CD4-positive, alpha-beta T cell (primary cell): ENCODE measurements at regions not wholly inside any gene's neighbourhood (a gene's known extent, or its start where the extent isn't known, plus 50 kb on each side); places are given as distances from the start of the nearest gene placed in this dataset.

ENCODE experiments used
- ATAC-seq: fragments of 200-7000 bp; cut with Tn5 transposase; one replicate; pipeline ENCODE4 v1.10.0; 2022; ENCODE audit warnings: mild to moderate bottlenecking; ENCODE audit not compliant: poor library complexity
- CTCF ChIA-PET: fragments of 350-600 bp; sonication (Branson Sonifier 250); formaldehyde crosslinking; loops from one replicate; lab custom pipeline; 2021; ENCODE audit warnings: antibody characterized with exemption, inconsistent platforms; lab: Charles Lee
- POLR2A ChIA-PET: fragments of 350-600 bp; sonication (Branson Sonifier 250); formaldehyde crosslinking; loops from one replicate; lab custom pipeline; 2021; ENCODE audit warnings: antibody characterized with exemption, inconsistent platforms; lab: Charles Lee
- DNase-seq, 14 experiments: peaks; one replicate each; pipeline ENCODE4 v3.0.0-alpha.2; 2013 to 2020; ENCODE audit warnings: mixed read lengths in 2 of 14
- H3K27ac ChIP-seq, 2 donors: one replicate each; pipeline versions ENCODE4 v1.5.1 to v1.7.0; 2013; ENCODE audit warnings: low read length in 2 of 2, low read depth in 1 of 2, mild to moderate bottlenecking in 1 of 2
- H3K27me3 ChIP-seq, 2 experiments: 1 replicate in 1 of 2; 2 replicates in 1 of 2; pipeline versions ENCODE4 v1.6.1 to v1.7.0; 2013; ENCODE audit warnings: low read length in 2 of 2, control low read depth in 1 of 2, mild to moderate bottlenecking in 1 of 2, moderate library complexity in 1 of 2; ENCODE audit not compliant: insufficient read depth in 2 of 2, control insufficient read depth in 1 of 2
- H3K36me3 ChIP-seq: one replicate; pipeline ENCODE4 v1.6.1; 2013; ENCODE audit warnings: low read length, control low read depth; ENCODE audit not compliant: insufficient read depth
- H3K4me1 ChIP-seq: one replicate; pipeline ENCODE4 v1.6.1; 2013; ENCODE audit warnings: low read length, control low read depth; ENCODE audit not compliant: insufficient read depth
- H3K4me3 ChIP-seq: one replicate; pipeline ENCODE4 v1.5.1; 2013; ENCODE audit warnings: mild to moderate bottlenecking, low read length, moderate library complexity
- H3K9me3 ChIP-seq, 2 experiments: 1 replicate in 1 of 2; 2 replicates in 1 of 2; pipeline versions ENCODE4 v1.6.1 to v1.7.0; 2013; ENCODE audit warnings: low read length in 2 of 2, mild to moderate bottlenecking in 2 of 2, control low read depth in 1 of 2, moderate library complexity in 1 of 2; ENCODE audit not compliant: control insufficient read depth in 1 of 2, insufficient read depth in 1 of 2
- H3K27ac Mint-ChIP-seq: one replicate; pipeline ENCODE4 v1.8.0; 2020; ENCODE audit warnings: mixed read lengths
- H3K27me3 Mint-ChIP-seq: one replicate; pipeline ENCODE4 v1.8.0; 2021; ENCODE audit warnings: mixed read lengths
- H3K36me3 Mint-ChIP-seq: one replicate; pipeline ENCODE4 v1.8.0; 2021; ENCODE audit warnings: low read depth, mixed read lengths
- H3K4me1 Mint-ChIP-seq: one replicate; pipeline ENCODE4 v1.8.0; 2021; ENCODE audit warnings: low read depth, mixed read lengths
- H3K4me3 Mint-ChIP-seq: one replicate; pipeline ENCODE4 v1.8.0; 2020; ENCODE audit warnings: mild to moderate bottlenecking, mixed read lengths
- H3K9me3 Mint-ChIP-seq: one replicate; pipeline ENCODE4 v1.8.0; 2020; ENCODE audit warnings: mixed read lengths
- intact Hi-C, 2 experiments: fragments of 100-400 bp; cut with DNase I in 1 of 2; cut with micrococcal nuclease in 1 of 2; formaldehyde crosslinking; loops; one replicate each; pipeline versions ENCODE4 v1.15.1 to v1.9.0; 2023 to 2025; cut with DNase I, micrococcal nuclease
- TF ChIP-seq, protein P1 (sequence below): fragments of 200-600 bp; IDR thresholded peaks from one replicate; pipeline ENCODE4 v1.8.0; 2022; ENCODE audit warnings: antibody characterized with exemption, mild to moderate bottlenecking

DNA sequence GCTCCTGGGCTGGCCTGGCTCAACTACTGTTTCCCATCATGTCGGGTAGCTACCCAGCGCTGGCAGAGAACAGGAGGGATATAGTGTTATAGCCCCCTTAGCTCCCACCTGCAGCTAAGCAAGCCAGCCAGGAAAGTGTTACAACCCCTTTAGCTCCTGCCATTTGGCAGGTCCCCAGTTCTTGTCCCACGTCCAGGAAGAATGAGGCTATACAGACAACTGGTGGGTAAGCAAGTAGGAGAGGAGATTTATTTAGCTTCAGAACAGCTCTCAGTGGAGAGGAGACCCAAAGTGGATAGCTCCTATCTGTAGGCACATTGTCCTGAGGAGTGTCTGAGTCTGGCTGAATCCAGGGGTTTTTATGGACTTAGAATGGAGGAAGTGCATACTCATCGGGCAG is 741.1 kb upstream of the B3GALT2 start:
- H3K27ac Mint-ChIP-seq: no peak overlapping the region
- H3K4me1 Mint-ChIP-seq: no peaks in the 10 kb centered on the region
- no peaks in the 10 kb centered on the region for H3K27me3 ChIP-seq
- ChIA-PET POLR2A (no interaction called here), CTCF (no interaction called here)
- no peaks in the 10 kb centered on the region for H3K4me1 ChIP-seq
- H3K4me3 Mint-ChIP-seq: no peak overlapping the region
- DNase-seq: no peak
- no peak overlapping the region for H3K27ac ChIP-seq
- no peak for ATAC-seq
- TF ChIP-seq, protein P1, sequence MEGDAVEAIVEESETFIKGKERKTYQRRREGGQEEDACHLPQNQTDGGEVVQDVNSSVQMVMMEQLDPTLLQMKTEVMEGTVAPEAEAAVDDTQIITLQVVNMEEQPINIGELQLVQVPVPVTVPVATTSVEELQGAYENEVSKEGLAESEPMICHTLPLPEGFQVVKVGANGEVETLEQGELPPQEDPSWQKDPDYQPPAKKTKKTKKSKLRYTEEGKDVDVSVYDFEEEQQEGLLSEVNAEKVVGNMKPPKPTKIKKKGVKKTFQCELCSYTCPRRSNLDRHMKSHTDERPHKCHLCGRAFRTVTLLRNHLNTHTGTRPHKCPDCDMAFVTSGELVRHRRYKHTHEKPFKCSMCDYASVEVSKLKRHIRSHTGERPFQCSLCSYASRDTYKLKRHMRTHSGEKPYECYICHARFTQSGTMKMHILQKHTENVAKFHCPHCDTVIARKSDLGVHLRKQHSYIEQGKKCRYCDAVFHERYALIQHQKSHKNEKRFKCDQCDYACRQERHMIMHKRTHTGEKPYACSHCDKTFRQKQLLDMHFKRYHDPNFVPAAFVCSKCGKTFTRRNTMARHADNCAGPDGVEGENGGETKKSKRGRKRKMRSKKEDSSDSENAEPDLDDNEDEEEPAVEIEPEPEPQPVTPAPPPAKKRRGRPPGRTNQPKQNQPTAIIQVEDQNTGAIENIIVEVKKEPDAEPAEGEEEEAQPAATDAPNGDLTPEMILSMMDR: no peak
- no peaks in the 10 kb centered on the region for H3K9me3 Mint-ChIP-seq
- no peaks in the 10 kb centered on the region for H3K27me3 Mint-ChIP-seq
- H3K4me3 ChIP-seq: no peak overlapping the region
- H3K36me3 ChIP-seq: no peaks in the 10 kb centered on the region
- intact Hi-C loops: no loop called here
- H3K36me3 Mint-ChIP-seq: peaks cover 9% of the 10 kb centered on the region
- peaks cover 4 to 17% of the 10 kb centered on the region in 2 experiments for H3K9me3 ChIP-seq

DNA sequence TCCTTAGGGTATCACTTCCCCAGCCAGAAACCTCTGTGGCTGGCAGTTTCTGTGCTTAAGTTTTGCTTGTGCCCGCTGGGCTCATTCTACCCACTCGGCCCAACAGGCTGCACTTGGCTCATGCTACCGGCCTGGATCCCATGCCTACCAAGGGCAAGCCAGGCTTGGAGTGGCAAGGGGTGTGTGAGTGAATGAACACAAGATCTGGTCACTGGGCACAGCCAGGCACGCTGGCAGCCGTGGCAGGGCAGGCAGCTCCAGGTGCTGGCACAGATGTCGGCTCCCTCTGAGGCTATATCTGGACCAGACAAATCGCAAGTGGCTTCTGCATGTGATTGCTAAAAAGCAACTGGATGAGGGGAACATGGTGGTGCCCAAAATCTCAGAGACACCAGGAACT is 740.5 kb upstream of the B3GALT2 start:
- H3K27ac ChIP-seq: no peak overlapping the region
- Mint-ChIP-seq H3K27ac (no peak overlapping the region), H3K9me3 (peaks cover under 1% of the 10 kb centered on the region), H3K27me3 (no peaks in the 10 kb centered on the region), H3K36me3 (peaks cover 9% of the 10 kb centered on the region), H3K4me1 (no peaks in the 10 kb centered on the region), H3K4me3 (no peak overlapping the region)
- no peaks in the 10 kb centered on the region for H3K36me3 ChIP-seq
- CTCF ChIA-PET: no interaction called here
- ATAC-seq (no peak), DNase-seq (no peak)
- H3K4me3 ChIP-seq: no peak overlapping the region
- no peaks in the 10 kb centered on the region for H3K27me3 ChIP-seq
- TF ChIP-seq, protein P1: no peak
- peaks cover 4 to 17% of the 10 kb centered on the region in 2 experiments for H3K9me3 ChIP-seq
- intact Hi-C loops: no loop called here
- POLR2A ChIA-PET: no interaction called here
- no peaks in the 10 kb centered on the region for H3K4me1 ChIP-seq

DNA sequence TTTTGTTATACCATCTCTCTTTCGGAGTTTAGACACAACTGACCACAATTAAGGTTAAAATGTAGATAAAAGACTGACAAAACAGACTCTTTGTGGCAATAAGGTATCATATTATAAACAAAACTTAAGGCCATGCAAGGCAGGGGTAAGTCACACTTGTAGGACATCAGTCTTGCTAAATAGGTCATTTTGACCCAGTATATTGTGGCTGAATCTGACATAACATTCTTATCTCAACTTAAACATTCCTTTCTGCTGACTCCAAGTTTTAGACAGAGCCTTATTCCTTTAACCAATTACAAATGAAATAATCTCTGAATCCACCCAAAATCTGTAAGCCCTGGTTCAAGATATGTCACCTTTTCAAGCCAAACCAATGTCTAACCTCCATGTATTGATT is 733.4 kb upstream of the B3GALT2 start:
- Histone ChIP-seq H3K27me3 (no peaks in the 10 kb centered on the region), H3K27ac (no peak overlapping the region), H3K9me3 (peaks cover 0 to 4% of the 10 kb centered on the region in 2 experiments), H3K4me1 (no peaks in the 10 kb centered on the region), H3K4me3 (no peak overlapping the region), H3K36me3 (no peaks in the 10 kb centered on the region)
- H3K27ac Mint-ChIP-seq: no peak overlapping the region
- H3K9me3 Mint-ChIP-seq: peaks cover 3% of the 10 kb centered on the region
- ChIA-PET POLR2A (no interaction called here), CTCF (no interaction called here)
- intact Hi-C loops: loop anchor here in 1 of 2 experiments (2.0 kb wide), 1 partner anchor 21 kb away; no protein-coding TSS in a partner anchor
- no peak overlapping the region for H3K4me3 Mint-ChIP-seq
- TF ChIP-seq, protein P1: no peak
- H3K4me1 Mint-ChIP-seq: no peaks in the 10 kb centered on the region
- H3K36me3 Mint-ChIP-seq: no peaks in the 10 kb centered on the region
- no peaks in the 10 kb centered on the region for H3K27me3 Mint-ChIP-seq
- ATAC-seq (no peak), DNase-seq (no peak)
